ENCODE measurements at regions not wholly inside any gene's neighbourhood (a gene's known extent, or its start where the extent isn't known, plus 50 kb on each side); places are given as distances from the start of the nearest gene placed in this dataset.

GRCh38 chr3:34312684-34313083, 514.3 kb downstream of the PDCD6IP start:
- no peak for DNase-seq
- H3K27me3 ChIP-seq (ENCODE audit: insufficient read depth, low read depth), result no peaks in the 10 kb centered on the region
- CTCF ChIA-PET, result interaction anchor here (0.6 kb wide), 1 partner anchor 295 kb away, joined by 3 read pairs; no protein-coding TSS in a partner anchor
- BruUV-seq (replicated peaks), result no TSS peak
- no peaks in the 10 kb centered on the region for H3K9me2 ChIP-seq (ENCODE audit: insufficient read depth)
- H3K4me2 ChIP-seq, result no peak overlapping the region
- H3K27ac ChIP-seq, result no peak overlapping the region
- H3K79me2 ChIP-seq (ENCODE audit: low read depth), result no peaks in the 10 kb centered on the region
- H3K36me3 ChIP-seq (ENCODE audit: low read depth), result no peaks in the 10 kb centered on the region
- H3F3A ChIP-seq (ENCODE audit: insufficient read depth, low read depth), result no peaks in the 10 kb centered on the region
- H3K4me1 ChIP-seq (replicated peaks; ENCODE audit: insufficient read depth), result no peaks in the 10 kb centered on the region
- H3K9me3 ChIP-seq (ENCODE audit: insufficient read depth, low read depth), result no peaks in the 10 kb centered on the region
- intact Hi-C loops (cut with micrococcal nuclease; ENCODE audit: unreplicated experiment), result no loop called here
- POLR2A ChIA-PET (ENCODE audit: unreplicated experiment), result no interaction called here
- no peak overlapping the region for H3K4me3 ChIP-seq
- H4K20me1 ChIP-seq (ENCODE audit: insufficient read depth), result no peaks in the 10 kb centered on the region
- H2AFZ ChIP-seq, result no peak overlapping the region
- TF ChIP-seq EZH2 (IDR thresholded peaks at IDR 0.05; ENCODE audit: low read depth) (no peak), CTCF (conservative IDR thresholded peaks at IDR 0.05) (no peak)

- no peak for DNase-seq
- H3K27ac ChIP-seq, result no peak overlapping the region
- no peak overlapping the region for H3K4me2 ChIP-seq
- CTCF ChIA-PET, result no interaction called here
- TF ChIP-seq EZH2 (IDR thresholded peaks at IDR 0.05; ENCODE audit: low read depth) (no peak), CTCF (conservative IDR thresholded peaks at IDR 0.05) (no peak)
- H3K27me3 ChIP-seq (ENCODE audit: insufficient read depth, low read depth), result no peaks in the 10 kb centered on the region
- no peaks in the 10 kb centered on the region for H3K79me2 ChIP-seq (ENCODE audit: low read depth)
- no peaks in the 10 kb centered on the region for H3K9me3 ChIP-seq (ENCODE audit: insufficient read depth, low read depth)
- no peaks in the 10 kb centered on the region for H3K4me1 ChIP-seq (replicated peaks; ENCODE audit: insufficient read depth)
- intact Hi-C loops (cut with micrococcal nuclease; ENCODE audit: unreplicated experiment), result no loop called here
- H3K36me3 ChIP-seq (ENCODE audit: low read depth), result no peaks in the 10 kb centered on the region
- H4K20me1 ChIP-seq (ENCODE audit: insufficient read depth), result no peaks in the 10 kb centered on the region
- H3K9me2 ChIP-seq (ENCODE audit: insufficient read depth), result no peaks in the 10 kb centered on the region
- no peaks in the 10 kb centered on the region for H3F3A ChIP-seq (ENCODE audit: insufficient read depth, low read depth)
- POLR2A ChIA-PET (ENCODE audit: unreplicated experiment), result no interaction called here
- no peak overlapping the region for H3K4me3 ChIP-seq
- BruUV-seq (replicated peaks), result no TSS peak
- no peak overlapping the region for H2AFZ ChIP-seq
Measured at GRCh38 chr3:34319881-34320280, 521.5 kb downstream of the PDCD6IP start.

GRCh38 chr3:34323517-34323916, 525.1 kb downstream of the PDCD6IP start:
- intact Hi-C loops (cut with micrococcal nuclease; ENCODE audit: unreplicated experiment), result no loop called here
- no peaks in the 10 kb centered on the region for H3K9me3 ChIP-seq (ENCODE audit: insufficient read depth, low read depth)
- H3K4me1 ChIP-seq (replicated peaks; ENCODE audit: insufficient read depth), result no peaks in the 10 kb centered on the region
- TF ChIP-seq CTCF (conservative IDR thresholded peaks at IDR 0.05) (no peak), EZH2 (IDR thresholded peaks at IDR 0.05; ENCODE audit: low read depth) (no peak)
- H3F3A ChIP-seq (ENCODE audit: insufficient read depth, low read depth), result no peaks in the 10 kb centered on the region
- H3K27ac ChIP-seq, result no peak overlapping the region
- POLR2A ChIA-PET (ENCODE audit: unreplicated experiment), result no interaction called here
- no peaks in the 10 kb centered on the region for H3K36me3 ChIP-seq (ENCODE audit: low read depth)
- H3K4me2 ChIP-seq, result no peak overlapping the region
- H3K9me2 ChIP-seq (ENCODE audit: insufficient read depth), result no peaks in the 10 kb centered on the region
- H3K79me2 ChIP-seq (ENCODE audit: low read depth), result no peaks in the 10 kb centered on the region
- no TSS peak for BruUV-seq (replicated peaks)
- H3K27me3 ChIP-seq (ENCODE audit: insufficient read depth, low read depth), result no peaks in the 10 kb centered on the region
- no peak overlapping the region for H3K4me3 ChIP-seq
- DNase-seq, result no peak
- no peak overlapping the region for H2AFZ ChIP-seq
- H4K20me1 ChIP-seq (ENCODE audit: insufficient read depth), result no peaks in the 10 kb centered on the region
- CTCF ChIA-PET, result no interaction called here
